GM19395 (cell line): ENCODE measurements at regions not wholly inside any gene's neighbourhood (a gene's known extent, or its start where the extent isn't known, plus 50 kb on each side); places are given as distances from the start of the nearest gene placed in this dataset.

Experiments
- ATAC-seq: cut with Tn5 transposase; IDR thresholded peaks from one replicate; pipeline ENCODE4 v1.9.1; 2021; ENCODE audit warnings: mild to moderate bottlenecking, moderate library complexity; ENCODE audit not compliant: unreplicated experiment

DNA sequence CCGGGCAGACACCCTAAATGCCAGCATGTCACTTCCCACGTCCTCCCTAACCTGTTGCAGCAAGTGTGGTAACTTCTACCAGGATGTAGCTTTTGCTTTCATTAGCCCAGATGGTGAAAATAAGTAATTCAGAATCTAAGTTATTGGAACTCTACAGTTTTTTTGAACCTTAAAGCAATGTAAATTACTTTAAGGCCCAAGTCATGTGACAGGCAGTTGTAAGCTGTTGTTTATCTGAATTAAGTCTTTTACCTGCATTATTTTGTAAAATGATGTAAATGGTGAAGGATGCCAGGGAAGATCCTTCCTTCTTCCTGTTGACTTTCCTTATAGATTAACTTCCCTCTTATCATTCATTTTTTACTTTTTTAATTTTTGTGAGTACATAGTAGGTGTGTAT lies 670.2 kb downstream of the SEMA5A start:
- ATAC-seq: no peak

GRCh38 chr5:8879248-8879647 lies 666.6 kb downstream of the SEMA5A start:
- ATAC-seq: no peak

DNA sequence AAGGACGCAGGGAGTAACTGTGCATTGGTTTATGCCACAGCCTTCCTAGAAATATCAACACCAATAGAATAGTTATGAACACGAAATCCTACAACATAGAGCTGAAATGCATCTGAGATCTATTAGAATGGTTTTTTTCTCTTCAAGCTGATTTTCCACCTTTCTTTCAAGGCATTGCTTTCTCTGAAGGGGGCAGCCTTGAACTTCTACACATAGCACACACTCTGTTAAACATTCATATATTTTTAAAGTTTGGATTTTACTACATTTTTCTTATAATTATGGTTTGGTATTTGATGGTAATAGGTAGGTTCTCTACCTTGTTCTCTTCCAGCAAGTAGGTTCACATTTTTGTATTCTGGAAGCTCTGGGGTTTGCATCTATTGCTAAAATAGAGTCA lies 661.8 kb downstream of the SEMA5A start:
- no peak for ATAC-seq

DNA sequence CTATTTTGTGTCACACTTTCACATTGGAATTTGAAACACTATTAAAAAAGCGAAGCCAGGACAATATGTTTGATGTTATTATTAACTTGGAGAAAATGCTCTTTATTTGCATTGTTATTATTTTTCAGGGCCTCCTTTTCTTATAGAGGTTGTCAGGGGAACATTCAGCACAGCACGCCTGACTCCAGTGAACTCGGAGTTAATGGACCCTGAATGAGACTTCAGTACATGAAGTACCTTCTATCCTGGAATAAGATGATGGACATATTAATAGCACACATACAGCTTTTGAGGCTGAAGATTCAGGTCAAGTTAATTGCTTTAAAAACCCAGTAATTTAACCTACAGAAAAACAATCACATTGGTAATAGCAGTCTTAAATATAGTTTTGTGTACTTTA lies 652.9 kb downstream of the SEMA5A start:
- ATAC-seq: no peak

DNA sequence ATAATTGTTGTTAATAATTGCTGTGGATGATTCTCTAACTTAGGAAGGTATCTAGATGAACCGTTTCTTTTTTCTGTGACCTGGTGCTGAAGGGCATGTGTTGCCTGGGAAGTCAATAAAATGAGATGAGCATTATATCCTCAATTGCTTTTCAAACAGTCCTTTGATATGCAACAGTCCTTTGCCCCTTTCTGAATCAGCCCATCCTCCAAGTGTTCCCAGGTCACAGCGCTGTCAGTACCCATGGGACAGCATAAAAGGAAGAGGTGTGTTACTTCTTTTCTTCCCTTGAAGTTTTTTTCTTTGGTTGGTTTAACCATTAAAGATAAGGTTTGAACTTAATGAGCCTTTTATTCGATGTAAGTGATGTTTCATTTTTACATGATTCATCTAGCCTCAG lies 651.8 kb downstream of the SEMA5A start:
- no peak for ATAC-seq

GRCh38 chr5:8895062-8895461 lies 650.8 kb downstream of the SEMA5A start:
- ATAC-seq: no peak

DNA sequence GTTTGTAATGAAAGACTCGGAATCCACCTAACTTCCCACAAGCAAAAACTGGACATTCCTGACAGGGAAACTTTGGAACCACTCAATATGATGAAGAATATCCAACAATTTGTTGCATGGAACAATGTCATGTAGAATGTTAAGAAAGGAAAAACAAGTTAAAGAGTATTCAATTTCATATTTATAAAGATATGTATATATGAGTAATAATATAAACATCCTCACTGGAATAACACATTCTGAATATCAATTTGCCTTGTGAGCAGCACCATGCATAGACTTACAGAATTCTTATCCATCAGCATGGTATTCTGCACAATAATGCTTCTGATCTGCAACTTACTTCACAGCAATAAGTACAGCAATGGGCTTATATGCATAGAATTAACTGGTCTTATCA lies 650.3 kb downstream of the SEMA5A start:
- no peak for ATAC-seq

GRCh38 chr5:8897316-8897715 lies 648.6 kb downstream of the SEMA5A start:
- ATAC-seq: no peak

DNA sequence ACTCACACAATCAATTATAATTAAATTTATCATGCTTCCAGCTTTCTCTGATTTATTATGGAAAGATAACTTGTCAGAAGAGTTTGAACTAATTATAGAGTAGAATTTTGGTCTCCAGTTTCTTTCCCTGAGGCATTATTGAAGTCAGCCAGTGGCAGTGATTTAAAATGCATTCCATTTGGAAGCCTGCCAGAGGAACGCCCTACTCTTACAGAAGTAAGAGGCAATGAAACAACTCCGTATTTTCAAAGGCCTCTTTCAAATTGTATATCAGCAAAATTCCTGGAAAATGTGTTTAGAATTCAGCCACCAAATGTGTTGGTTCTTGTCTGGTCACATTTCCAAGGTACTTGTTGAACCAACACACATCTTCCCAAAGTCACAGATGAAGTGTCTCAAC lies 640.9 kb downstream of the SEMA5A start:
- ATAC-seq: no peak

- ATAC-seq: no peak
Measured at GRCh38 chr5:8906303-8906967, 639.4 kb downstream of the SEMA5A start.

- ATAC-seq: no peak
Measured at GRCh38 chr5:8907168-8907868, 638.6 kb downstream of the SEMA5A start.

DNA sequence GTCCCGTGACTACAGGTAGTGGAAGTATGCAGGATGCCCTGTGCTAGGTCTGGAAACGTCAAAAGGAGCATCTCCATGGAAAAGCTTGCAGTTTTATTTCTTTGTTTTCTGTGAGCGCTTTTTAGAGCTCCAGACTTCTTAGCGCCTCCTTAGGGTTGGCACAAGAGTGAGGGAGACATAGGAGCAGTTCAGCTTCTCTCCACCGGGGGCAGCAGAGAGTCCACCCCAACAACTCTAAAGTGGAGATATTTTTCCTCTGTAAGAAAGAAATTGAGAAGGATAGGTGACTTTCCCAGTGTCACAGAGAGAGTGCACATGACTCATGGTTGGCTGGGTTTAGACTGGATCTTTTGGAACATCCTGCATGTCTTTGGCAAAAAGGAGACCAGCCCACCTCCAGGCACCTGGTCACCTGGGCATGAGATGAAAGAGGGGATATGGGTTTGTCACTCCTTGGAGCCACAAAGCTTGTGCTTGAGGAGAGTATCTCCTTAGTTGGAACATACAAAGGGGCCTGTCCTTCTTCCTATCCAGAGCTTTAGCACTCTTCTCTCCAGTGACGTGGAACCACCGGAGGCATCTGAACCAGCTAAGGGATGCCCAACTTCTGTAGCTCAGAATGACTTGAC lies 637.7 kb downstream of the SEMA5A start:
- ATAC-seq: peak; percentile 78

- no peak for ATAC-seq
Measured at GRCh38 chr5:8912106-8912505, 633.8 kb downstream of the SEMA5A start.

DNA sequence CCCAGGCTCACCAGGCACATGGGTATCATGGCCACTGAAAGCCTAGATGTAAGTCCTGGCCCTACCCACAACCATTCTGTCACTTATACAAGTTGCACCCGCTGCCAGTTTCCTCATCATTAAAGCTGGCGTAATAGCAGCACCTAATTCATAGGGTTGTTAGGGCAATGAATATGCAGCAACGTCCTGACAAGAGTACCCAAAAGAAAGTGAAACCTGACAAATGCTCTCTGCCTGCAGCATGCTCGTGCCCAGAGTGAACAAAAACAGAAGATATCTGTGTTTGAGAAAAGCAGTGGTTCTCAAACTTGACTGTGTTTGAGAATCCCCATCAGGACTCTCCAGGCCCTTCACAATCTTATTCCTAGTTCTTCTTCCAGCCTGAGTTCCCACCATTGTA lies 632.4 kb downstream of the SEMA5A start:
- no peak for ATAC-seq

GRCh38 chr5:8919096-8919495 lies 626.8 kb downstream of the SEMA5A start:
- ATAC-seq: no peak

- no peak for ATAC-seq
Measured at GRCh38 chr5:8923526-8923925, 622.3 kb downstream of the SEMA5A start.

GRCh38 chr5:8924054-8924793 lies 621.7 kb downstream of the SEMA5A start:
- no peak for ATAC-seq

- ATAC-seq: no peak
Measured at GRCh38 chr5:8930021-8930420, 615.9 kb downstream of the SEMA5A start.

GRCh38 chr5:8934455-8934854 lies 611.4 kb downstream of the SEMA5A start:
- no peak for ATAC-seq

DNA sequence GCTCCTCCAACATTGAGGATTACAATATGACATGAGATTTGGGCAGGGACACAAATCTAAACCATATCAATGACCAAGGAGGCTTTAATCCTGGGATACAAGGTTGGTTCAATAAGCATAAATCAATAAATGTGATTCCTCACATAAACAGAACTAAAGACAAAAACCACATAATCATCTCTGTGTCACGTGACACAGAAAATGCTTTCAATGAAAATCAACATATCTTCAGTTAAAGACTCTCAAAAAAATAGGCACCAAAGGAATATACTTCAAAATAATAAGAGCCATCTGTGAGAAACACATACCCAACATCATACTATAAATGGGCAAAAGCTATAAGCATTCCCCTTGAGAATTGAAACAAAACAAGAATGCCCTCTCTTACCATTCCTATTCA lies 604.9 kb downstream of the SEMA5A start:
- no peak for ATAC-seq

GRCh38 chr5:8943301-8943700 lies 602.6 kb downstream of the SEMA5A start:
- no peak for ATAC-seq

DNA sequence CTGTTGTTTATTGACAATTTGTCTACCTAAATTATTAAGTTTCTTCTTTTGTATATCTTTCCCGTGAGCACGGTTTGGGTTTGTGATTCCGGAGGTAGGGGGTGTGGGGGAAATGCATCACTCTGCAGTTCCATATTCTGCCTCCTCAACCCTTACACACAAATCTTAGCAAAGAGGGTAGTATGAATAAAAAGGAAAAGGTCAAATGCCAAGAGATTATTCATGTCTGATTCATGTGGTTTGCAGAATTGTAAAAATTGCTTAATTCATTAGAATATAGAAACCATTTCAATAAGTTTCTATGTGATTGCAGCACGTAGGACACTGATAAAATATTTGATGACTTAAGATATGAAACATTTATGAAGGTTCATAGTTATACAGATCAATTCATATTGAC lies 601.9 kb downstream of the SEMA5A start:
- no peak for ATAC-seq
